ENCODE measurements at regions not wholly inside any gene's neighbourhood (a gene's known extent, or its start where the extent isn't known, plus 50 kb on each side); places are given as distances from the start of the nearest gene placed in this dataset.

GRCh38 chr2:12048550-12048949 is 302.1 kb downstream of the LPIN1 start:
- Histone ChIP-seq H2AFZ (no peak overlapping the region), H4K20me1 (ENCODE audit: insufficient read depth) (no peaks in the 10 kb centered on the region), H3F3A (ENCODE audit: insufficient read depth, low read depth) (0 out of 2 replicates have a peak, but pooled peaks cover 6% of the 10 kb centered on the region), H3K79me2 (ENCODE audit: low read depth) (no peaks in the 10 kb centered on the region), H3K36me3 (ENCODE audit: low read depth) (no peaks in the 10 kb centered on the region), H3K27me3 (ENCODE audit: insufficient read depth, low read depth) (no peaks in the 10 kb centered on the region), H3K27ac (no peak overlapping the region), H3K4me1 (replicated peaks; ENCODE audit: insufficient read depth) (peaks cover 33% of the 10 kb centered on the region), H3K4me3 (no peak overlapping the region), H3K9me2 (ENCODE audit: insufficient read depth) (no peaks in the 10 kb centered on the region), H3K9me3 (ENCODE audit: insufficient read depth, low read depth) (peaks cover under 1% of the 10 kb centered on the region; the same call in 1 of the 2 replicates), H3K4me2 (no peak overlapping the region)
- POLR2A ChIA-PET (ENCODE audit: unreplicated experiment): no interaction called here
- intact Hi-C loops (cut with micrococcal nuclease; ENCODE audit: unreplicated experiment): loop anchor here (10.0 kb wide), 1 partner anchor 126 kb away; no protein-coding TSS in a partner anchor
- TF ChIP-seq CTCF (conservative IDR thresholded peaks at IDR 0.05) (no peak), EZH2 (IDR thresholded peaks at IDR 0.05; ENCODE audit: low read depth) (no peak)
- BruUV-seq (replicated peaks): no TSS peak
- CTCF ChIA-PET: no interaction called here
- no peak for DNase-seq

GRCh38 chr2:12050396-12050795 is 304.0 kb downstream of the LPIN1 start:
- no peak overlapping the region for H2AFZ ChIP-seq
- H3K9me2 ChIP-seq (ENCODE audit: insufficient read depth): no peaks in the 10 kb centered on the region
- H3K4me2 ChIP-seq: no peak overlapping the region
- H3K4me3 ChIP-seq: no peak overlapping the region
- H3K36me3 ChIP-seq (ENCODE audit: low read depth): no peaks in the 10 kb centered on the region
- H3K9me3 ChIP-seq (ENCODE audit: insufficient read depth, low read depth): peaks cover 4% of the 10 kb centered on the region; the same call in 1 of the 2 replicates
- H3K79me2 ChIP-seq (ENCODE audit: low read depth): no peaks in the 10 kb centered on the region
- 0 out of 2 replicates have a peak, but pooled peaks cover 6% of the 10 kb centered on the region for H3F3A ChIP-seq (ENCODE audit: insufficient read depth, low read depth)
- POLR2A ChIA-PET (ENCODE audit: unreplicated experiment): no interaction called here
- no peaks in the 10 kb centered on the region for H3K27me3 ChIP-seq (ENCODE audit: insufficient read depth, low read depth)
- no peak for DNase-seq
- H3K27ac ChIP-seq: no peak overlapping the region
- H3K4me1 ChIP-seq (replicated peaks; ENCODE audit: insufficient read depth): peaks cover 33% of the 10 kb centered on the region
- BruUV-seq (replicated peaks): no TSS peak
- CTCF ChIA-PET: no interaction called here
- no peaks in the 10 kb centered on the region for H4K20me1 ChIP-seq (ENCODE audit: insufficient read depth)
- intact Hi-C loops (cut with micrococcal nuclease; ENCODE audit: unreplicated experiment): no loop called here
- TF ChIP-seq CTCF (conservative IDR thresholded peaks at IDR 0.05) (no peak), EZH2 (IDR thresholded peaks at IDR 0.05; ENCODE audit: low read depth) (no peak)

GRCh38 chr2:12051831-12052230 is 305.4 kb downstream of the LPIN1 start:
- peaks cover 4% of the 10 kb centered on the region; the same call in 1 of the 2 replicates for H3K9me3 ChIP-seq (ENCODE audit: insufficient read depth, low read depth)
- H3K27me3 ChIP-seq (ENCODE audit: insufficient read depth, low read depth): no peaks in the 10 kb centered on the region
- BruUV-seq (replicated peaks): no TSS peak
- H3K9me2 ChIP-seq (ENCODE audit: insufficient read depth): no peaks in the 10 kb centered on the region
- no peak for DNase-seq
- H4K20me1 ChIP-seq (ENCODE audit: insufficient read depth): no peaks in the 10 kb centered on the region
- H2AFZ ChIP-seq: no peak overlapping the region
- H3K27ac ChIP-seq: no peak overlapping the region
- H3K36me3 ChIP-seq (ENCODE audit: low read depth): no peaks in the 10 kb centered on the region
- H3F3A ChIP-seq (ENCODE audit: insufficient read depth, low read depth): 0 out of 2 replicates have a peak, but pooled peaks cover 6% of the 10 kb centered on the region
- H3K79me2 ChIP-seq (ENCODE audit: low read depth): no peaks in the 10 kb centered on the region
- peaks cover 21% of the 10 kb centered on the region for H3K4me1 ChIP-seq (replicated peaks; ENCODE audit: insufficient read depth)
- H3K4me3 ChIP-seq: no peak overlapping the region
- POLR2A ChIA-PET (ENCODE audit: unreplicated experiment): no interaction called here
- CTCF ChIA-PET: no interaction called here
- TF ChIP-seq EZH2 (IDR thresholded peaks at IDR 0.05; ENCODE audit: low read depth): no peak
- no peak for TF ChIP-seq CTCF (conservative IDR thresholded peaks at IDR 0.05)
- H3K4me2 ChIP-seq: no peak overlapping the region
- intact Hi-C loops (cut with micrococcal nuclease; ENCODE audit: unreplicated experiment): no loop called here
